ACC112 (cell line): ENCODE measurements at regions not wholly inside any gene's neighbourhood (a gene's known extent, or its start where the extent isn't known, plus 50 kb on each side); places are given as distances from the start of the nearest gene placed in this dataset.

Experiments used
- H2AFZ ChIP-seq: fragments of 200-600 bp; sonication (generic); one replicate; pipeline ENCODE4 v1.6.0; 2017; ENCODE audit warnings: antibody characterized with exemption, low read length; ENCODE audit not compliant: unreplicated experiment
- H3K27ac ChIP-seq: fragments of 200-600 bp; sonication (generic); 2 replicates; pipeline ENCODE4 v1.5.1; 2014; ENCODE audit warnings: low read depth, mild to moderate bottlenecking, antibody characterized with exemption, low read length, moderate library complexity
- H3K27me3 ChIP-seq: fragments of 200-600 bp; sonication (generic); 2 replicates; pipeline ENCODE4 v1.6.1; 2014; ENCODE audit warnings: mild to moderate bottlenecking, antibody characterized with exemption, low read length, moderate library complexity, mixed read lengths; ENCODE audit not compliant: insufficient read depth
- H3K36me3 ChIP-seq: fragments of 200-600 bp; sonication (generic); 2 replicates; pipeline ENCODE4 v1.6.1; 2016; ENCODE audit warnings: mild to moderate bottlenecking, antibody characterized with exemption, low read length, moderate library complexity, mixed read lengths; ENCODE audit not compliant: insufficient read depth
- H3K4me1 ChIP-seq: fragments of 200-600 bp; sonication (generic); one replicate; pipeline ENCODE4 v1.6.1; 2016; ENCODE audit warnings: low read length, mixed read lengths; ENCODE audit not compliant: insufficient read depth, unreplicated experiment, control insufficient read depth
- H3K4me3 ChIP-seq: fragments of 200-600 bp; sonication (generic); 2 replicates; pipeline ENCODE4 v1.5.1; 2014; ENCODE audit warnings: mild to moderate bottlenecking, low read depth, low read length
- H3K79me2 ChIP-seq: fragments of 200-600 bp; sonication (generic); one replicate; pipeline ENCODE4 v1.6.0; 2016; ENCODE audit warnings: low read length; ENCODE audit not compliant: control insufficient read depth, unreplicated experiment, insufficient read depth

DNA sequence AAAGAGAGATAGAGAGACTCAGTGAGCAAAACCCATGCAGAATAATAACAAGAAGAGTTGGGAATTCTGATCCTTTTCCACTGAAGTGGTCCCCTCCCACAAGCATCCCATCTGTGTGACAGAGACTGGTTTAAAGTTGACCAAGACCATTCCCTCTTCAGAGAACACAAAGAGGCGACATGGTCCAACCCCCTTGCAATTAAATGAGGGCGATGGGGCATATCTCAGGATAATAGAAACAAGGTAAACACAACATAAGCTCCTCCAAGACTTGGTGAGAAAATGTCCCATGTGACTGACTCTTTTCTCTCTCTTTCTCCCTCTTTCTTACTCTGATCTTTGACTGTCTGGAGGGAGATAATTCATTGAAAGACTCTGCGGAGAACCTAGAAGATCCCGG, 526.7 kb downstream of the SOX11 start:
- H3K4me1 ChIP-seq: no peaks in the 10 kb centered on the region
- H3K79me2 ChIP-seq: no peaks in the 10 kb centered on the region
- H3K27ac ChIP-seq: no peak overlapping the region
- H2AFZ ChIP-seq: no peak overlapping the region
- H3K36me3 ChIP-seq: no peaks in the 10 kb centered on the region
- H3K4me3 ChIP-seq: no peak overlapping the region
- H3K27me3 ChIP-seq: no peaks in the 10 kb centered on the region

DNA sequence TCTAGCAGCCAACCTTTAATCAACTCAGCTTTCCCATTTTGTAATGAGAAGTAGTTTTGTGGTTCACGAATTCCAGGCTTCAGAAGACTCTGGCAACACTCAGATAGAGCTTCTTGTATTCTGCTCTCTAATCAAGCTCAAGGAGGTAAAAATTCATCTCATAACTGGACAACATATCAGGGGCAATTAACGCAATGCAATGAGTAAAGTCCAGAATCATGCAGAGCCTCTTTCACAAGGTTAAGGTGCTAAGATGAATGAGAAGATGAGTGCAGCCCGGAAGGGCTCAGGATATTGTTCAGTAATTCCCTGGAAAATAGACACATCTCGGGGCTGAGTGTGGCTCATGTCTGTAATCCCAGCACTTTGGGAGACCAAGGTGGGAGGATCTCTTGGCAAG, 527.7 kb downstream of the SOX11 start:
- Histone ChIP-seq H3K4me1 (no peaks in the 10 kb centered on the region), H3K79me2 (no peaks in the 10 kb centered on the region), H3K36me3 (no peaks in the 10 kb centered on the region), H3K27me3 (no peaks in the 10 kb centered on the region), H3K4me3 (no peak overlapping the region), H2AFZ (no peak overlapping the region), H3K27ac (no peak overlapping the region)

DNA sequence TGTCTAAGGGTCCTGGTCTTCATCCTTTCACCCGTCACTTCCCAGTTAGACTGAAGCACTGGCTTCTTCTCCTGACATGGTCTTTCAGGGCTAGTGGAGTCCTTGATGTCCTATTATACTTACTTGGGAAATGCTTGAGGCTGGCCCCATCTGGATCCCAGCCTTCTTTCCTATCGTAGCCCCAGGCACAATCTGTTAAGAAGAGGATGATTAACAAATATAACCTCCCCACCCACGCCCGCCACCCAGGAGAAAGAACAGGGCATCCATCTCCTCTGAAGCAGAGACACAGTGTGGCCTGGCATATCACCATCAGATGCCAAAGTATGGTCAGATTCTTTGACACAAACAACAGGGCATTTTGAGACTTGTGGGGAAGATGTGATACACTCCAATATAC, 530.1 kb downstream of the SOX11 start:
- no peak overlapping the region for H3K27ac ChIP-seq
- no peak overlapping the region for H3K4me3 ChIP-seq
- no peaks in the 10 kb centered on the region for H3K27me3 ChIP-seq
- no peak overlapping the region for H2AFZ ChIP-seq
- no peaks in the 10 kb centered on the region for H3K36me3 ChIP-seq
- no peaks in the 10 kb centered on the region for H3K79me2 ChIP-seq
- no peaks in the 10 kb centered on the region for H3K4me1 ChIP-seq

DNA sequence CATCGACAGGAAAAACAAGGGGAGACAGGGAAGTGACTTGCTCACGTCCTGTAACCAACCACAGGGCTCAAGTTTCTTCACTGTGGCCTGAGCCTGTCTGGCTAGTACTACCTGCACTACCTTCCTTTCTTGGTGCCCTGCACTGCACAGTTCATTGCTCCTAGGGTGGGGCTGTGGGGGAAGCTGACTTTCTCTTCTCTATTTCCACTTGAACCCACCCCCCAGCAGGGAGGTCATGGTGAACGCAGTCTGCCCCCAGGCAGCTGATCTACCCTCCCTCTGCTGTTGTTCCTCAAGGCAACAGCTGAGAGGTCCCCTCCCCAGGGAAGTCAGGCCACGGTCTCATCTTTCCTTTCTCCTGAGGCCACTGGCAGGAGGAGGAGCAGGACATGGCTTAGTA, 532.1 kb downstream of the SOX11 start:
- H3K27ac ChIP-seq: no peak overlapping the region
- H3K36me3 ChIP-seq: no peaks in the 10 kb centered on the region
- no peak overlapping the region for H3K4me3 ChIP-seq
- H3K79me2 ChIP-seq: no peaks in the 10 kb centered on the region
- no peaks in the 10 kb centered on the region for H3K4me1 ChIP-seq
- H3K27me3 ChIP-seq: no peaks in the 10 kb centered on the region
- no peak overlapping the region for H2AFZ ChIP-seq

DNA sequence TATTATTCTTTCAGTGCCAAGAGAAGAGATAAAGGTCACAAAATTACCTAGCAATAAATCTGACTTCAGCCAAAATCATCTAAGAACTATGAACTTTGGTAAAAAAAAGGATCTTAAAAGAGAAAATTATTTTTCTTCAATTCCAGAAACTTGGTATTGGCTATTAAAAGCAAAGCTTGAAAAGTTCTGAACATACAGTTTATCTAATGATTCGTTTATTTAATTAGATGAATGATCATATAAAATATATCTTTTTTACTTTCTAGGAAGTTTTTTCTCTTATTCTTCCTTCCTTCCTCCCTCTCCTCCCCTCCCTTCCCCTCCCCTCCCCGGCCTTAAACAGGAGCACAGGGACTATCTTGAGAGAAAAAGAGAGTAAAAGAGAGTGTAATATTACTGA, 536.1 kb downstream of the SOX11 start:
- no peak overlapping the region for H3K4me3 ChIP-seq
- no peak overlapping the region for H3K27ac ChIP-seq
- H3K4me1 ChIP-seq: no peaks in the 10 kb centered on the region
- no peak overlapping the region for H2AFZ ChIP-seq
- no peaks in the 10 kb centered on the region for H3K36me3 ChIP-seq
- no peaks in the 10 kb centered on the region for H3K27me3 ChIP-seq
- H3K79me2 ChIP-seq: no peaks in the 10 kb centered on the region

DNA sequence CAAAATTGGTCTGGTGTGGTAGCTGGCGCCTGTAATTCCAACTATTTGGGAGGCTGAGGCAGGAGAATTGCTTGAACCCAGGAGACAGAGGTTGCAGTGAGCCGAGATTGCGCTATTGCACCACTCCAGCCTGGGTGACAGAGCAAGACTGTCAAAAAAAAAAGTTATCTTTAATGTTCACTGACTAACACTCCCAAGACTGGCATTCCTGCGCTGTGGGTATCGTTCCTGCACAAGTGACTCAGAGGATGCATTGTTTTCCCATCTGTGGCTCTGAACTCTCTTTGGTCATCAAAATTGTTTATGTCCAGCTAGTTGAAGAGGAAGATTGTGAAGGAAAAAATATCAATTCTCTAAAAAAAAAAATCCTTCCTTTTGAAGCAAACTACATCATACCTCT, 539.0 kb downstream of the SOX11 start:
- no peaks in the 10 kb centered on the region for H3K4me1 ChIP-seq
- H3K27me3 ChIP-seq: no peaks in the 10 kb centered on the region
- no peak overlapping the region for H3K4me3 ChIP-seq
- no peaks in the 10 kb centered on the region for H3K79me2 ChIP-seq
- H3K36me3 ChIP-seq: no peaks in the 10 kb centered on the region
- H3K27ac ChIP-seq: no peak overlapping the region
- no peak overlapping the region for H2AFZ ChIP-seq

DNA sequence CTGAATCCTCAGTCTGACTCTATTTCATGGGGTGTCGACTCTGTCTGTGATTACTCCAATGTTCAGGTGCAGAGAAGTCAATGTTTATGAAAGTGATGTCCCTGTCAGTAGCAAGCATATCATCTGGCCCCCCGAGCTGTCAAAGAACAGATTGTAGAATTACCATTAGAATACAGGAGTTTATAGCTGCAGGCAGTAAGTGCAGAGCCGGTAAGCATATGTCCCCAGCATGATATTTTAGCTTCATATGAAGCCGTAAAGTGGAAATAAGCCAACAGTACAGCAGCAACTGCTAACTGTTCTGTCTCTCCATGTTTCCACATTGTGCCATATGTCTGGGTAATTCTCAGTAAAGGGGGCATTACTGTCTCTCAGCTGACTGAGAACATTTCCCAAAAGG, 541.8 kb downstream of the SOX11 start:
- Histone ChIP-seq H3K4me3 (no peak overlapping the region), H2AFZ (no peak overlapping the region), H3K79me2 (no peaks in the 10 kb centered on the region), H3K27ac (no peak overlapping the region), H3K27me3 (no peaks in the 10 kb centered on the region), H3K4me1 (no peaks in the 10 kb centered on the region), H3K36me3 (no peaks in the 10 kb centered on the region)

DNA sequence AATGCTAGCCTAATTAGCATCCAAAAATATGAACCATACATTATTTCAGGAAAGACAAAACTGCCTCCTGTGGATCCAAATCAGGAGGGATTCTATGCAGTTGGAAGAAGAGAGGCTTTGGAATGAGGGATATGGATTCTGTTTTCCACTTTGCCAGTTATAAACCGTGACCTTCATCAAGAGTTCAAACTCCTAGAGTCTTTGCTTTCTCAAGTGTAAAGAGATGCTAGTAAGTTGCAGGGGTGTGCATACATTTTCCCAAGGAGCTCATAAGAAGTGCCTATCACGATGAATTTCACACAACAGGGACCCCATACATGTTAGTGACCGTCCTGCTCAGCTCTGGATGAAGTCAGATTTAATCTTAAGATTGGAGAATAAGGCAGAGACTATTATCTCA, 542.5 kb downstream of the SOX11 start:
- no peaks in the 10 kb centered on the region for H3K27me3 ChIP-seq
- H3K4me3 ChIP-seq: no peak overlapping the region
- no peaks in the 10 kb centered on the region for H3K36me3 ChIP-seq
- no peaks in the 10 kb centered on the region for H3K79me2 ChIP-seq
- no peak overlapping the region for H2AFZ ChIP-seq
- H3K27ac ChIP-seq: no peak overlapping the region
- no peaks in the 10 kb centered on the region for H3K4me1 ChIP-seq

DNA sequence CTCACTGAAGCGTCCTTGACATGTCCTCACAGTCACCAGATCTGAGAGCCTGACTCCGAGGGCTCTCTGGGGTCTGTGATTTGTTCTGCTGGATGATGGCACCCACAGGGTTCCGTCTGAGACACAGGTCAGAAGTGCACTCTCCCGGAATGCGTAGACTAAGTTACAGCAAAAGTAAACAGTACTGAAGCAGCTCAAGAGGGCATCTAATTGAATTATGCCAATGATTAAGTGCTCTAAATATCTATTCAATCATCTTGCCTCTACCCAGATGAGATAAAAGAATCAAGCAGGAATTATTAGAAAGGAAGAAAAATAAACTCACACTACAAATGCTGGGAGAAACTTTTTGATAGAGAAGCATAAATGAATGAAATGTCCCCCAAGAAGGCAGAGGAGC, 544.1 kb downstream of the SOX11 start:
- Histone ChIP-seq H3K4me1 (no peaks in the 10 kb centered on the region), H3K27ac (no peak overlapping the region), H3K79me2 (no peaks in the 10 kb centered on the region), H3K4me3 (no peak overlapping the region), H3K27me3 (no peaks in the 10 kb centered on the region), H2AFZ (no peak overlapping the region), H3K36me3 (no peaks in the 10 kb centered on the region)

DNA sequence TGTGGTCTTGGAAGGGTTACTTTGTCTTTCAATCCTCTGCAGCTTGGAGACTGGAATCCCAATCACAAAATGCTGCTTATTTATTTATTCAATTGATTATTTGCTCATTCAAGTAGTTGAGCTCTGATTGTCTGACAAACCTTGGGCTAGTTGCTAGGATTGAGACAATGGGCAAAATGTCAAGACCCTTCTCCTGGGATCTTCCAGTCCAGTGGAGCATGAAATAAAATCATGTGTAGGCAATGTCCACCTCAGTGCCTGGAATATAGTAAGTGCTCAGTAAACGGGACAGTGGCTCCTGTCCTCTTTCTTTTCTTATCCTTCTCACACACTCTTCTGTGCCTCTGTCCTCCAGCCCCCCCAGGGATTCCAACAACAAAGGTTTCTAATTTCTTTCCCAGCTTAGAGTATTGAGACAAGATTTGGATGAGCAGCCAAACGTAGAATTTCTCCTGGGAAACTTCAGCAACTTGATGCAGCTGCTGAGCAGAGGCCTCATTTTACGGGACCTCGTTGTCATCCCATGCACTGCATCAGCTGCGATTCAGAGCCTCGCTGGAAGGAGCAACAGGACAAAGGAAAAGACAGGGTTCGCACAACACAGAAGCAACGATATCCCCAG, 545.0 kb downstream of the SOX11 start:
- H3K4me3 ChIP-seq: no peak overlapping the region
- H3K79me2 ChIP-seq: no peaks in the 10 kb centered on the region
- no peak overlapping the region for H3K27ac ChIP-seq
- no peak overlapping the region for H2AFZ ChIP-seq
- H3K27me3 ChIP-seq: no peaks in the 10 kb centered on the region
- no peaks in the 10 kb centered on the region for H3K4me1 ChIP-seq
- H3K36me3 ChIP-seq: no peaks in the 10 kb centered on the region

DNA sequence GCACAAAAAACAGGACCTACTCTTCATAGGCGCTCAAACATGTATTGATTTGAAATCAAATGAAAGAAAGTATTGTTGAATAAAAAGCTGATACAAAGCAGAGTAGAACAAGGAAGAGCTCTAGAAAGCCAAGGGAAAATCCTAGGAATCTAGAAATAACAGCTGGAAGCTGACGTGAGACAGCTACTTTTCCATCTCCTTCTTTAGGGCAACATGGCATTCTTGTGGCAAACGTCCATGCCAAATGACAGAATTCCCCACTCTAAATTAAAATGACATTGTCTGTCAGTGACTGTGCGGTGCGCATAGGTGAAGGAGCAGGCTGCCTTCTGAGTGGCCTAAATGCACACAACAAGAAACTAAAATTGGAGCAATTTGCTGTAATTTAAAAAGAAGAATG, 557.4 kb downstream of the SOX11 start:
- Histone ChIP-seq H3K27me3 (no peaks in the 10 kb centered on the region), H2AFZ (no peak overlapping the region), H3K79me2 (no peaks in the 10 kb centered on the region), H3K27ac (no peak overlapping the region), H3K4me3 (no peak overlapping the region), H3K36me3 (no peaks in the 10 kb centered on the region), H3K4me1 (no peaks in the 10 kb centered on the region)
